Astrocyte of the cerebellum (primary cell): ENCODE measurements at regions not wholly inside any gene's neighbourhood (a gene's known extent, or its start where the extent isn't known, plus 50 kb on each side); places are given as distances from the start of the nearest gene placed in this dataset.

Source experiments
- DNase-seq: peaks from one replicate; pipeline ENCODE4 v3.0.0-alpha.2; 2011; ENCODE audit warnings: low read depth
- H3K4me3 ChIP-seq: 2 replicates; pipeline ENCODE4 v1.5.1; 2011; ENCODE audit warnings: mild to moderate bottlenecking, low read depth, low read length, moderate library complexity
- in situ Hi-C: cut with HindIII; loops from 2 replicates; pipeline ENCODE4 v1.10.0; 2017; ENCODE audit warnings: low sequenced_read_pairs
- TF ChIP-seq, protein P1 (sequence below): IDR thresholded peaks from 2 replicates; pipeline ENCODE4 v1.5.1; 2012; ENCODE audit warnings: low read length, low read depth, moderate library complexity, mild to moderate bottlenecking; ENCODE audit errors: missing control alignments

DNA sequence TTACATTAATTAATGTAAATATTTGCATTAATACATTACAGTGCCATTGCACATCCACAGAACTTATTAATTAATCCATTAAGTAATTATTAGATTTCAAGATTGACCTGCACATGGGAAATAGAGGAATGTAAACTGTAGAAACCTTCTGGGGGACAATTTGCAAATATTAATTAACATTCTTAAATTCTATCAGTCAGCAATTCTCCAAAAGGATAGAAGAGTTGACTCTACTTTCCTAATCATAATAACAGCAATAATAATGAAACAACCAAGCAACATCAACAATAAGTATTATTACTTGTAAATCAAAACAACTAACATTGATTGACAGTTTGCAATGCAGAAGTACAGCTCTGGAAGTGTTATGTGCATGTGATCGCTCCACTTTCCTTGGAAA lies 281.6 kb upstream of the CRIM1 start:
- TF ChIP-seq, protein P1, sequence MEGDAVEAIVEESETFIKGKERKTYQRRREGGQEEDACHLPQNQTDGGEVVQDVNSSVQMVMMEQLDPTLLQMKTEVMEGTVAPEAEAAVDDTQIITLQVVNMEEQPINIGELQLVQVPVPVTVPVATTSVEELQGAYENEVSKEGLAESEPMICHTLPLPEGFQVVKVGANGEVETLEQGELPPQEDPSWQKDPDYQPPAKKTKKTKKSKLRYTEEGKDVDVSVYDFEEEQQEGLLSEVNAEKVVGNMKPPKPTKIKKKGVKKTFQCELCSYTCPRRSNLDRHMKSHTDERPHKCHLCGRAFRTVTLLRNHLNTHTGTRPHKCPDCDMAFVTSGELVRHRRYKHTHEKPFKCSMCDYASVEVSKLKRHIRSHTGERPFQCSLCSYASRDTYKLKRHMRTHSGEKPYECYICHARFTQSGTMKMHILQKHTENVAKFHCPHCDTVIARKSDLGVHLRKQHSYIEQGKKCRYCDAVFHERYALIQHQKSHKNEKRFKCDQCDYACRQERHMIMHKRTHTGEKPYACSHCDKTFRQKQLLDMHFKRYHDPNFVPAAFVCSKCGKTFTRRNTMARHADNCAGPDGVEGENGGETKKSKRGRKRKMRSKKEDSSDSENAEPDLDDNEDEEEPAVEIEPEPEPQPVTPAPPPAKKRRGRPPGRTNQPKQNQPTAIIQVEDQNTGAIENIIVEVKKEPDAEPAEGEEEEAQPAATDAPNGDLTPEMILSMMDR = no peak
- in situ Hi-C loops = no loop called here
- no peak overlapping the region for H3K4me3 ChIP-seq
- no peak for DNase-seq

DNA sequence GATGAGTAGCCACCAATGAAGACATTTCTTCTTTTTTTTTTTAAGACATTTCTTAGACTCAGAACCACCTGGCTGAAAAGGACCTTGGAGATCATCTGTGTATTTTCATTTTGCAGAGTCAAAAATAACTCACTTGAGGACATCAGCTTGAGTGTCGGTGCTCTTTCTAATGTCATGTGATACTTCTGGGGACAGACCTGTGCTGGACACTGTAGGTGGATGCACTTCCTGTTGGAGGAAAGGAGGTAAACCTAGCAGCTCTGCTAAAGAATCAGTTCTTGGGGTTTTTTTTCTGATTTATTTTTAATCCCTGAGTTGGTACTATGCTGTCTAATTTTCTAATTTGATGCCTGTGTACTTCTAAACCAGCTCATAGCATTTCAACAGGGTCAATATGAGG lies 283.9 kb upstream of the CRIM1 start:
- in situ Hi-C loops = no loop called here
- TF ChIP-seq, protein P1 = no peak

DNA sequence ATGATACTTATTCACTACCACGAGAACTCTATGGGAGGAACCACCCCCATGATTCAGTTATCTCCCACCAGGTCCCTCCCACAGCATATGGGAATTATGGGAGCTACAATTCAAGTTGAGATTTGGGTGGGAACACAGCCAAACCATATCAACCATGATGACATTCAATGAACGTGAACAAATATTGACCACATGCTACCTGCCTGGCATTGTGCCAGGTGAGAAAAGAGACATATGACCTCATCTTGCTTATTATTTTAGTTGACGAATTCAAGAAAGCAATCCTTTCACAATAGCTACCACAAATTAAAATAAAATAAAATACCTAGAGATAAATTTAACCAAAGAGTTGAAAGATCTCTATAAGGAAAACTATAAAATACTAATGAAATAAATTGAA lies 286.5 kb upstream of the CRIM1 start:
- no peak for DNase-seq
- no peak overlapping the region for H3K4me3 ChIP-seq
- TF ChIP-seq, protein P1 = no peak
- in situ Hi-C loops = no loop called here

More for the DNA sequence above, 283.9 kb upstream of the CRIM1 start:
- no peak for DNase-seq
- no peak overlapping the region for H3K4me3 ChIP-seq

DNA sequence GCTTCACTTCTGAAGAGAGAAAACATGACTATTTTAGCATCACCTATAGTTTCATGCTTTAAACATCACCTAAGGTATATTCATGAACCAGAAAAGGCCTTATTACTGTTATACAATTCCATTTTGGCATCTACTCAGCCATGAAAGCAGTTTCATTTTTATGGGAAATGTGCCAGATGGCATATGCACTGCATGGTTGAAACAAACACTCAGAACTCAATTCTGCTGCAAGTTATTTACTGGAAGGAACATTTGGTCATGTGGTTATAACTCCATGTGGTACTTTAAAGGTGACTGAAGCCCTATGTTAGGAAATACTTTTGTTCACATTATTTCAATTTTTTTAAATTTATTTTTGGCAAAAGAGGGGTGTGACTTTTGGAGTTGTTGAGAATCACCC lies 287.5 kb upstream of the CRIM1 start:
- in situ Hi-C loops = no loop called here
- no peak for DNase-seq
- no peak overlapping the region for H3K4me3 ChIP-seq
- TF ChIP-seq, protein P1 = no peak

DNA sequence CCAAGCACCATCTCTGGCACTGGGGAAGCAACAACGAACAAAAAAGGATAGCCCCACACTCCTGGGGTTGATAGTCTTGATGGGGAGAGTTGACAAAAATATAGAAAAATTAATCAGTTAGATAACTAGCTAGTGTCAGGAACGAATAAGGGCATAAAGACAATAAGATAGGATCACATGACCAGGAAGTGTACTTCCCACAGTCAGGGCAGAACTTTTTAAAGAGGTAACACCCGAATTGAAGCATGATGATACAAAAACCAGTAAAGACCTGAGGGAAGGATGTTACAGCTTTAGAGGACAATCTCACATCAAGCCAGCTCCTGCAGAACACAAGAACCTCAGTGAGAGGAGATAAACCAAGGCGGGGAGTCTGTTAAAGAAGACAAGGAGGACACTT lies 295.4 kb upstream of the CRIM1 start:
- in situ Hi-C loops = no loop called here
- no peak for DNase-seq
- TF ChIP-seq, protein P1 = no peak
- no peak overlapping the region for H3K4me3 ChIP-seq

DNA sequence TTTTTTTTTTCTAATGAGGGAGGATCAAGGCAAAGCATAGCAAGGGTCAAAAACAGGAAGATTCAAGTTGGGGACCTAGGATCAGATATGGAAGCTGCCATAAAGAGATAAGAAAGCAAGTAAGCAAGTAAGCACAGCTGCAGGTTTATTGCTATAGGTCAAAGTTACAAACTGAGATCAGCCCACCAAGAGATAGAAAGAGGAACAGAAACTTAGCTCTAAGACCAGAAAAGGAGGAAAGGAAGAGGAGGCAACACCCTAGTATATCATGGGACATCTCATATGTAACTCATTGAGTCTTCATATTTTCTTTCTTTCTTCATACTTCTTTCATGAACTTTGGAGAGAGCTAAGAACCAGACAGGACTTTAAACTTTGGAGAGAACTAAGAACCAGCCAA lies 295.9 kb upstream of the CRIM1 start:
- DNase-seq = no peak

DNA sequence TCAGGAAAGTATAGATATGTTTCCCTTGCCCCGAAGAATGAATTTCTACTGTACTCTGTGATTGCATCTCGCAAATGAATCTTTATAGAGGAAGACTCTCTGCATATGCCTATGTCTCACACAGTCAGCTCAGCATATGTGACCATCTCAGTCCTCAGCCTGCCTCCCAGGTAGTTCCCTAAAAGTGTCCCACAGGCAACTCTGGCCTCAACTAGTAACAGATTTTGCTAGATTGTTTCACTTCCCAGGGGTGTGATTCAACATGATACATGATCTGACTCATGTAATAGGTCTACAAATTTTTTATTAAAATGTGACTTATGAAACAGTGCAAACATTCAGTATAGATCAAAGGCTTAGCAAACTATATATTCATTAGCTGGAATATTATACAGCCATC lies 296.6 kb upstream of the CRIM1 start:
- H3K4me3 ChIP-seq = no peak overlapping the region
- no peak for DNase-seq
- TF ChIP-seq, protein P1 = no peak
- in situ Hi-C loops = no loop called here

More for the DNA sequence above, 295.9 kb upstream of the CRIM1 start:
- in situ Hi-C loops = no loop called here
- H3K4me3 ChIP-seq = no peak overlapping the region
- TF ChIP-seq, protein P1 = no peak
